ENCODE measurements at regions not wholly inside any gene's neighbourhood (a gene's known extent, or its start where the extent isn't known, plus 50 kb on each side); places are given as distances from the start of the nearest gene placed in this dataset.
"Not testable (repeated sequence)": the region's sequence is repeated elsewhere in the genome, so short reads cannot be mapped to it uniquely, and the experiment has no call there.

DNA sequence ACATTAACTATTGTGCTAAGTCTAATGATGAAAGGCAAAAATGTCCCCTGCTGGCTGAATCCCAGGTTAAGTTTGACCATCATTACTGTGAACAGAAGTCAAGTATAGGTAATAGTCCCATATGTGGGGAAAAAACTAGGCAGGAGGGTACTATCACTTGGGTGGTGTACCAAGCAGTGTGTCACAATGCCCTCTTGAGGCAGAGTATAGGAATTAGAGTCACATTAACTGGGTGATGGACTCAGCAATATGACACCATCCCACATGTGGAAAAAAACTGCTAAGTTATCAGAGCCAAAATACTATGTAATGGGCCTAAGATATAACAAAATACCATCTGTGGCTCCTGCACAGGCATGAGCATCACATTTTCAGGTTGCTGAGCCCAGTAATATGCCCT is 962.5 kb upstream of the AMELY start:
- peak; percentile 16 to 18 for DNase-seq

DNA sequence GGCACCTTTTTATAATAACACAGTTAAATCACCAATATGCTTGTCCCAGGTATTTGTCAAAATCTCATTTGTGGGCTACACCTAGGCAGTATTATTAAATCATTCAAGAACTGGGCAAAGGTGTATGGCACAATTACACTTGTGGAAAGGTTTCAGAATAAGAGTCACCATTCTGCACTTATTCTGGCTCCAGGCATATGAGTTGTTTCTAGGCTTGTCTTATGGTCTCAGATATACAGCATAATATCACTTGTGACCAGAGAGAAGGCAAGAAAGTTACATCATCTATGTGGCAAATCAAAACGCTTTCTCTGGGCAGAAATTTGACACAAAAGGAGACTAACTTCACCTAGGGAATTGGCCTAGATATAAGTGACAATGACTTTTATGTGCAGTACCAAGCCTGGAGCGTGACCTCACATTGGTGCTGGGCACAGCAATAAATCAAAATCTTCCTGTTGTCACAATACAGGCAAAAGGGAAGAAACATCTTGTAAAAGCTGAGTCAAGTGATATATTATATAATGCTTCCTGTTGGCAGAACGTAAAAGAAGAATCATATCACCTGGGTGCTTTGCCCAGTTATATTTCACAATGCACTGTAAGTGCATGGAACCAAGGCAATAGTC is 959.9 kb upstream of the AMELY start:
- no peak for DNase-seq

DNA sequence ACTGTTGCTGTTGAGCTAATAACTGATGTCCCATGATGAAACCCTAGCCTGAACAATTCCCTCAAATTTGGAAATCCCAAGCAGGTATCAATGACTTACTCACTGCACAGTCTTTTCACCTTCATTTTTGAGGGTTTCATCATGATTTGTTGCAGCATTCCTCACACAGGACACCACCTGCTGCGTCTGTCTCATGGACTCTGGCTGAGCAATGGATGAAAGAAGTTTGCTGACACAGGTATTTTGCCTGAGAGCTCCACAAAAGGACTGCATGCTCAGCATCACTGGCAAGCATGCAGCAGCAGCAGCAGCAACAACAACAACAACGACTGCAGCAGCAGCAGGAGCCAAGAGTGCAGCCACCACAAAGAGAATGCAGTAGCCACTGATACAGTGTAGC is 955.4 kb upstream of the AMELY start:
- DNase-seq, result no peak

DNA sequence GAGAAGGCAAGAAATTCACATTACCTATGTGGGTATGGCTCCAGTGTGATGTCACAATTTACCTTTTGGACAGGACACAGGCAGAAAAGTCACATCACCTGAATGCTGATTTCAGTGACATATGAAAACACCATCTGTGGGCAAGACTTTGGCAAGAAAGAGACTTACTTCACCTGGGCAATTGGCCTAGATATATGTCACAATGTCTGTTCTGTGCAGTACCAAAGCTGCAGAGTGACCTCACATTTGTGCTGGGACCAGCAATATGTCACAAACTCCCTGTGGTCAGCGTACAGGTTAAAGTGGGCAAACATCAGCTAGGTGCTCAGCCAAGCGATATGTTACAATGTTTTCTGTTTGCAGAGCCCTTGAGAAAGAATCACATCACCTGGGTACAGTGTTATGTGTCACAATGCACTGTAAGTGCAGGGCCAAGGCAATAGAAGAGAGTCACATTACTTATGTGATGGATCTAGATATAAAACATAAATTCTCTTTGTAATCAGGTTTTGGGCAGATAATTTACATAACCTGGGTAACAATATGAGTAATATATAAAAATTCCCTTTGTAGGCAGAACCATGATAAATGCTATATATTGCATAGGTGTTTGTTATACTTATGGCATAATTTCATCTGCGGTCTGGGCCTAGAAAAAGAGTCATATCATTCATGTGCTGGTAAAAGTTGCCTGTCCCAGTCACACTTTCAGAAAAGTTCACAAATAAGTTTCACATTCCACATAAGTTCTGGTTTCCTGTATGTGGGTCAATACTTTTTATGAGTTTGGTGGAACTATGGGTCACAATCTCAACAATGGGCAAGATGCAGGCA is 949.4 kb upstream of the AMELY start:
- no peak for DNase-seq

DNA sequence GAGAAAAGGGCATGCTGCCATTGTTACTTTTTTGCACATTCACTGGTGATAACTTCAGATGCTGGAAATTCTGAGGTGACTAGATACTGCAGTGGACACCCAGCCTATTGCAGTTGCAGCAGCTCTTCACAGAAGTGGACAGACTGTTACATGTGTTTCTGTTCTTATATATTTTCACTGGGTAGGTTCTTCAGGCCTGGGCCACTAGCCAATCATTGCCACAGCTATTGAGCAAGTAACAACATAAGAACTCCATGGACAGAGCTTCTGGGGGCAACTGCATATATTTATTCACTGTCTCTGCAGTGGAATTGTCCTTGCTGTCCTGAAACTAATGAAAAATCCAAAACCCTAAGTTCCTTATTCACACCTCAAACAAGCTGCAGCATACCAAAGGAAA is 938.6 kb upstream of the AMELY start:
- DNase-seq, result no peak

DNA sequence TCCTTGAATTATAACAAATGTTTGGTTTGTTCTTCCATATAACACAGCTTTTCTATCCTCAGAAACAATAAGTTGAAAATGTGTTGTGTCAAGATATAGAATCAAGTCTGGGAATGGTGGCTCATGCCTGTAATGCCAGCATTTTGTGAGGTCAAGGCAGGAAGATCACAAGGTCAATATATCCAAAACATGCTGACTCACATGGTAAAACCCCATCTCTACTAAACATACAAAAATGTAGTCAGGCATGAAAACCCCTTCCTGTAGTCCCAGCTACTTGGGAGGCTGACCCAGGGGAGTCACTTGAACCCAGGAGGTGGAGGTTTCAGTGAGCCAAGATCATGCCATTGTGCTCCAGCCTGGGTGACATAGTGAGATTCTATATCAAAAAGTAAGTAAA is 934.2 kb upstream of the AMELY start:
- DNase-seq, result no peak

DNA sequence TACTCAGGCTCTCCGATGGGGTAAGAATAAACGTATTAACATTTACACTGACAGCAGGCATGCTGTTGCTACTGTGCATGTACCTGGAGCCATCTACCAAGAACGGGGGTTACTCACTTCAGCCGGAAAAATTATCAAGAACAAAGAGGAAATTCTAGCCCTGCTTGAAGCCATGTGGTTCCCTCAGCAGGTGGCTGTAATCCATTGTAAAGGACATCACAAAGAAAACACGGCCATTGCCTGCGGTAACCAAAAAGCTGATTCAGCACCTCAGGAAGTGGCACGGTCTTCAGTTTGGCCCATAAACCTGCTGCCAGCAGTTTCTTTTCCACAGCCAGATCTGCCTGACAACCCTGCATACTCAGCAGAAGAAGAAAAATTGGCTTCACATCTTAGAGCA is 925.5 kb upstream of the AMELY start:
- DNase-seq, result no peak

DNA sequence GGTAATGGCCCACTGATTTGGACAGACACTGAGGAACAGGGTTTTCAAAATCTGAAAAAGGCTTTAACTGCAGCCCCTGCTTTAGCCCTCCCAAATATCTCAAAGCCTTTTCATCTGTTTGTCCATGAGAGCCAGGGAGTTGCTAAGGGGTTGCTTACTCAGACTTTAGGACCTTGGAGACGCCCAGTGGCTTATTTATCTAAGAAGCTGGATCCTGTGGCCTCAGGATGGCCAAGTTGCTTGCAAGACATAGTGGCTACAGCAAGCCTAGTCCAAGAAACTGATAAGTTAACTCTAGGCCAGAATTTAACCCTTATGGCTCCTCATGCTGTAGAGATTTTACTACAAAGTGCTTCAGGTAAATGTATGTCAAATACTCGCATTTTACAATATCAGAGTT is 924.8 kb upstream of the AMELY start:
- DNase-seq, result no peak

DNA sequence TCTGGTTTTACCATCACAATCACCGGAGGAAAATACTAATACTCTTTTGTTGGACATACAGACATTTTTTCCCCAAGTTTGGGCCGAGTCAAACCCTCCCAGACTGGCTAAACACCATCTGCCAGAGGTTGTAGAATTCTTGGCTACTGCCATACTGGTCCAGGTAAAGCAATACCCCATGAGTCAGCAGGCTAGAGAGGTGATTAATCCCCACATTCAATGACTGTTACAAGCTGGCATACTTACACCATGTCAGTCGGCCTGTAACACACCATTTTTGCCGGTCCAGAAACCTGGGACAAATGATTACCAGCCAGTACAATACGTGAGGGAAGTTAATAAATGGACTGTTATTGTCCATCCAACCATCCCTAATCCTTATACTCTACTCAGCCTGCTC is 923.9 kb upstream of the AMELY start:
- DNase-seq, result no peak

DNA sequence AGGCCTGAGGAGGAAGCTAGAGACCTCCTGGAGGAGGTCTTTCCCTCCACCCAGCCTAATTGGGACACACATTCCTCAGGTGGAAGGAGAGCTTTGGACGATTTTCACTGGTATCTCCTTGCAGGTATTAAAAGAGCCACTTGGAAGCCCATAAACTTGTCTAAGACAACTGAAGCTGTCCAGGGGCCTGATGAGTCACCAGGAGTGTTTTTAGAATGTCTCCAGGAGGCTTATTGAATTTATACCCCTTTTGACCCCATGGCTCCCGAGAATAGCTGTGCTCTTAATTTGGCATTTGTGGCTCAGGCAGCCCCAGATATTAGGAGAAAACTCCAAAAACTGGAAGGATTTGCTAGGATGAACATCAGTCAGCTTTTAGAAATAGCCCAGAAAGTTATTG is 922.7 kb upstream of the AMELY start:
- DNase-seq, result no peak

DNA sequence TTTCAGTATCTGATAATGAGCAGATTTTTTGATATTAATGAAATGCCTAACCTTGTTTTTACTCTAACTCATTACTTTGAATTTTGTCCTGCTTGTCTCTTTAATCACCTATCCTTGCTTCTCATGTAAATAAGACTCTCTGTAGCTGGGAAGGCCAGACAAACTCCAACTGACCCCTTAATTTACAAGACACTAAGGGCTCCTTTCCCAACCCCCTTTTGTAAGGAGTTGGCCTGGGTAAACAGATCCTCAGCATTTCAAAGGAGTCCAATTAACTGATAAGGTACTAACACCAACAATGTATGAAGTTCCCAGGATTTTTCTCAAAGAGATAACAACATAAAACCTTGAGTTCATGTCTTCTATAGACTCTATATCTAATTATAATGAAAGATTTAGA is 919.3 kb upstream of the AMELY start:
- DNase-seq, result not testable (repeated sequence)

DNA sequence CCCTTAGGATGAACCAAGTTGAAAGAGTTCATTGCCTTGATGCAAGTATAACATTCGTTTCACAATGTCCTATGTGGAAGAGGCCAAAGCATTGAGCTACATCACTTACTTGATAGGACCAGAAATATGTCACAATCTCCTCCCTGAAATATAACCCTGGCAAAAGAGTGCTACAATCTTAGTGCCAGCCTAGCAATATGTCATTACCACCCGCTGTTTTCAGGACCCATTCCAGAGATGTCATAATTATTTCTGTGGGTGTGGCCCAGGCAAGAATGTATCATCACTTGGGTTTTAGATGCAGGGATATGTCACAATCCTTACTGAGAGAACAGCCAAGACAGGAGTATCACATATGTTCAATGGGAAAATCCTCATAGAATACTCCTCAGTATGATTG is 915.0 kb upstream of the AMELY start:
- peak in 1 of 2 donors; percentile 7 for DNase-seq

DNA sequence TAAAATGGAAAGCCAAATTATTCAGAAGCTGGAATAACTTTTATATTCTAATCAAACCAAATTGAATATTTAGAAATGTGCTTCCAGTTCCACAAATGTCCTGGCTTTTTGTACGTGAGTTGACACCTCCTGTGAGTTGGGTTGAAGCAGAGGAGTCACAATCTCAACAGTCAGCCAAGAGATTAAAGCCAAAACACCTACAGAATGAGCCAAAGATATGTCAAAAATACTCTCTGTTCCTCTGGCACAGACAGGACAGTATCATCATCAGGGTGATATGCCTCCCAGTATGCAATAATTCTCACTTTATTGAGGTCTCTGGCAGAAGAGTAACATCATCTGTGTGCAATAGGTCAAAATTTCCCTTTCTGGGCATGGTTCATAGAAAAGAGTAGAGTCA is 914.3 kb upstream of the AMELY start:
- DNase-seq, result no peak

DNA sequence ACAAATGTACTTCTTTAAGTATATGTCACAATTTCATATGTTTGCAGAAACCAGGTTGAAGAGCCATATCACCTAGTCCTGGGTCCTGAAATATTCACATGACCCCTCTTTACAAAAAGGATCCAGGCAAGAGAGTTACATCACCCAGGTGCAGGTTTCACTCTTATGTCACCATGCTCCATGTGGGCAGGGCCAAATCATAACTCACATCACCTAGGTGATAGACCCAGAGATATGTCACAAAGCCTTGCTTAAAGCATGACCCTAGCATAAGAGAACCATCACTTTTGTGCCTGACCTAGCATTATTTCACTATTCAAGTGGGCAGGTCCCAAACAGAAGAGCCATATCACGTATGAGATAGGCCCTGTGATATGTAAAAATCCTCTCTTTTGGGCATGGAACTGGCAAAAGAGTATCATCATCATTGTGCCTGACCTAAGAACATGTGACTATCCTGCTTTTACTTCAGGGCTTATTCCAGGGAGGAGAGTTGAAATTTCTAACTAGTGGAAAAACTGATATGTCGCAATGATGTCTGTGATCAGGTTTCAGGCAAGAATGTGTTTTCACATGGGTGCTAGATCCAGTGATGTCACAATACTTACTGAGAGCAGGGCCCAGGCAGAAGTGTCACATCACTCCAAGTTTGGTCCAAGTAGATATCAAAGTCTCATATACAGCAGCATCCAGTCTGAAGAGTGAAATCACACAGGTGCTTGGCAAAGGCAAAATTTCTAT is 909.9 kb upstream of the AMELY start:
- no peak for DNase-seq

DNA sequence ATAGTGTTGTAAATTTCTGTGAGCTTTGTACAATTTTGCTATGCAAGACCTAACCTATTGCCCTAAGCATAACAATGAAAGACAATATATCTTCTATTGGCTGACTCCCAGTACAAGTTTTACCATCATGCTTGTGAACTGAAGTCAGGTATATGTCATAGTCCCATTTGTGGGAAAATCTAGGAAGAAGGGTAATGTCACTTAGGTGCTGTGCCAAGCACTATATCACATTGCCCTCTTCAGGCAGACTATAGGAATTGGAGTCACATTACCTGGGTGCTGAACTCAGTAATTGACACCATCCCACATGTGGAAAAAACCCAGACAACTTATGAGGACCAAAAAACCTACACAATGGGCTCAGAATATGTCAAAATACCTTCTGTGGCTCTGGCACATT is 907.4 kb upstream of the AMELY start:
- peak in 1 of 2 donors; percentile 20 for DNase-seq

DNA sequence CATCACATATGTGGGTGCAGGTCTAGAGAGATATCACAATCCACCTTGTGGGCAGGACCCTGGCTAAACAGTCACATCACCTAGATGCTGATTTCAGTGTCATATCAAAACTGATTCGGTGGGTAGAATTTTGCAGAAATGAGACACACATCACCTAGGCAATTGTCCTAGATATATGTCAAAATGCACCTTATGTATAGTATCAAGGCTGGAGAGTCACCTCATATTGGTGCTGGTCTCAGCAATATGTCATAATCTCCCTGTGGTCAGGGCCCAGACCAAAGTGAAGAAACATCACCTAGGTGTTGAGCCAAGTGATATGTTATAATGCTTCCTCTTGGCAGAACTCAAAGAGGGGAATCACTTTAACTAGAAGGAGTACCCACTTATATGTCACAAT is 905.0 kb upstream of the AMELY start:
- no peak for DNase-seq

DNA sequence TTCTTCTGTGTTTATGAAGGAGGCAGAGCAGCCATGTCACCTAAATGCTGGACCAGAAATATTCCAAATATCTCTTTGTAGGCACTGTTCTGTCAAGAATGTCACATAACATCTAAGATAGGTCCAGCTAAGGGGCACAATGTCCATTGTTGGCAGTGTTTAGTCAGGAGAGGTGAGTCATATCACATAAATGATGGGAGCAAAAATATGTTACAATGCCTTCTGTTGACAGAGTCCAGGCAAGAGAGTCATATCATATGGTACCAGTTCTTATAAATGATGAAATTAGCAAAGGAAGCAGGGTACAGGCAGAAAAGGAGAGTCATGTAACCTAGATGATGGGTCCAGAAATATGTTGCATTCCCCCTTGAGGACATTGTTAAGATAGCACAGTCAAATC is 904.4 kb upstream of the AMELY start:
- DNase-seq, result no peak

DNA sequence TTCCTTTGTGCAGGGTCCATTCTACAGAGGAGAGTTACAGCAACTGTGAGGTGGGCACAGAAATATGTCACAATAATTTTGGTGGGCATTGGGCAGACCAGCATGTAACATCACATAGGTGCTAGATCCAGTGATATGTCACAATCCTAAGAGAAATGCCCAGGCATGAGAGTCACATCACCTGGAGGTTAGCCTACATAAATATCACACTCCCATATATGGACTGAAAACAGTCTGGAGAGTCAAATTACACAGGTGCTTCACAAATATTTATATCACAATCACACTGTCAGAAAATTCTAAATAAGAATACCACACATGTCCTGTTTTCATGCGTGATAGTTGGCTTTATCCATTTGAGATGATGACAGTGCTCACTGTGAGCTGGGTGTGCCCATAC is 903.7 kb upstream of the AMELY start:
- DNase-seq, result no peak

DNA sequence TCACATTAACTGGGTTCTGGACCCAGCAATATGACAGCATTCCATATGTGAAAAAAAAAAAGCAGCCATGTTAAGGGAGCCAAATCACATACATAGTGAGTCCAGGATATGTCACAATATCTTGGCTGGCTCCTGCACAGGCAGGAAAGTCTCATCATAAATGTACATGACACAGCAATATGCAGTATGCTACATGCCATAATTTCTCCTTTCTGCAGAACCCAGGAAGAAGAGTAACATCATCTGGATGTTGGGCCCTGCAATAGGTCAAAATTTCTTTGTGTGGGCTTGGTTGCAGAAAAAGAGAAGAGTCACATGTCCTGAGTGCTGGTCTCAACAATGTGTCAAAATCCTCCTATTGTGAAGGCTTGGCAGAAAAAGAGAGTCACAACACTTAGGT is 902.8 kb upstream of the AMELY start:
- DNase-seq, result peak; percentile 78 to 87

DNA sequence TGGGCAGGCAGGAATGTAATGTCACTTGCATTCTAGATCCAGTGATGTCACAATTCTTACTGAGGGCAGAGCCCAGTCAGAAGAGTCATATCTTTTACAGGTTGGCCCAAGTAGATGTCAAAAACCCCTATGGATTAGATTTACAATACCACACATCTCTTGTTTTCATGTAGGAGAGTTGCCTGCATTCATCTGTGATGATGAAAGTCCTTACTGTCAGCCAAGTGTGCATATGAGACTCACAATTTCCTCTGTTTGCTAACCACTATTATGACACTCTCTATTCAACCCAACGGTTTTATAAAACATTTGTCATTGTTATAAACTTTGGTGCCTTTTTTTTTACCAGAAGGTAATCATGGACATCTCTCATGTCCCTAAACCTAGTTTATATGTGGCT is 898.8 kb upstream of the AMELY start:
- peak; percentile 30 to 35 for DNase-seq

DNA sequence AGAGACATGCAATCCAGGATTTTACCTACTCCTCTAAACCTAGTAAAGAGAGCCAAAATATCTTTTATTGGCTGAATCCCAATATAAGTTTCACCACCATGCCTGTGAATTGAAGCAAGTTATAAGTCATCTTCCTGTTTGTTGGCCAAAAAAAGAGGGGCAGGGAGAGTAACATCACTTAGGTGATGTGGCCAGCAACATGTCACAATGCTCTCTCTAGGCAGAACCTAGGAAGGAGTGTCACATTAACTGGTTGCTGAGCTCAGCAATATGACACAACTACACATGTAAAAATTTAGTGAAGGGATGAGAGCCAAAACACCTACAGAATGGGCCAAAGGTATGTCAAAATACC is 895.9 kb upstream of the AMELY start:
- DNase-seq, result no peak

DNA sequence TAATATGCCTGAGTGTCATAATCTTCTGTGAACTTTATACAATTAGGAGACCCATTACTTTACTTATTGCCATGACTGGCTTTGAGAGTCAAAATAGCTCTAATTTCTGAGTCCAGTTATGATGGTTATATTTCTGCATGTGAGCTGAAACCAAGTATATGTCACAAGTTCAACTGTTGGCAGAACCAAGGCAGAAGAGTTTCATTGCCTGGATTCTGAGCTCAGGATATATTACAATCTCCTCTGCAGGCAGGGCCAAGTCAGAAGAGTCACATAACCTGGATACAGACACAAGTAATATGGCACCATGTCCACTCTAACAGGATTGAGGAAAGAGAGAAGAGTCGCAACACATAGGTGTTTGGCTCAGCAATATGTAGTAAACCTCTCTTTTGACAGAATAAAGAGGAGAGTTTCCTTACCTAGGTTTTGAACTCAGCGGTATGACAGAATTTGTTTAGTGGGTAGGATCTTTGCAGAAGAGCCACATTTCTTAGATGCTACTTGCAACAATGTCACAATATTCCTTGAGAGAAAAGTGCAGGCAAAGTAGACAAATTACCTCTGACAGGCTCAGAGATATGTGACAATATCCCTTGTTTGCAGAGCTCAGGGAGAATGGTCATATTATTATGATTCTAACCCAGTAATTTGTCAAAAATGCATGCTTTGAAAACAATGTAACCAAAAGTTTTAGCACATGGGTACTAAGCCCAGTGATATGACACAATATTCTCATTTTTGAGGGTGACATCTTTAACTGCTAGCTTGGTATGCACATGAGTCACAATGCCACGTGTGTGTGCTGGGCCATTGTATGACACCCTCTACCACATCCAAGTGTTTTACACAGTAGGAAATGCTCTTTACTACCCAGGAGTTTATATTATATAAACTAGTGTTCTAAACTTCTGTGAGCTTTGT is 895.3 kb upstream of the AMELY start:
- DNase-seq, result no peak

DNA sequence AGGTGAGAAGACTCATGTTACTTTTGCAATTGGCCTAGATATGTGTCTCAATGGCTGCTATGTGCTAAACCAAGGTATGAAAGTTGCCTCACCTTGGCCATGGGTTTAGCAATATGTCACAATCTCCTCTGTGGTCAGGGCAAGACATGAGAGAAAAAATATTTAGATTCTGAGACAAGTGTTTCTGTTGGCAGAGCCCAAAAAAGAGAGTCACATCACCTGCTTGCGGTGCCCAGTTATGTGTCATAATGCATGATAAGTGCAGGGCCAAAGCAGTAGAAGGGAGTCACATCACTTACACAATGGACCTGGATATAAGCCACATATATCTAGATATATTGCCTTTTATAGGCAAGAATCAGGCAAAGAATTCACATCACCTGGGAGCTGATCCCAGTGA is 894.1 kb upstream of the AMELY start:
- no peak for DNase-seq
